RWPE2 (cell line): ENCODE measurements at regions not wholly inside any gene's neighbourhood (a gene's known extent, or its start where the extent isn't known, plus 50 kb on each side); places are given as distances from the start of the nearest gene placed in this dataset.
"Not testable (repeated sequence)": the region's sequence is repeated elsewhere in the genome, so short reads cannot be mapped to it uniquely, and the experiment has no call there.

Source experiments
- ATAC-seq: fragments of 200-7000 bp; cut with Tn5 transposase; 3 replicates; pipeline ENCODE4 v1.9.1; 2021; ENCODE audit warnings: low read depth
- DNase-seq: peaks from one replicate; pipeline ENCODE4 v3.0.0-alpha.2; 2020; ENCODE audit warnings: low spot score
- H3K27ac ChIP-seq: fragments of 450-650 bp; 2 replicates; pipeline ENCODE4 v1.5.1; 2017; ENCODE audit warnings: mild to moderate bottlenecking; ENCODE audit not compliant: poor library complexity, severe bottlenecking
- H3K27me3 ChIP-seq: fragments of 250-450 bp; sonication (Bioruptor Pico); 2 replicates; pipeline ENCODE4 v1.5.1; 2021; ENCODE audit warnings: mild to moderate bottlenecking, moderate library complexity; ENCODE audit not compliant: insufficient read depth, poor library complexity, severe bottlenecking
- H3K36me3 ChIP-seq: fragments of 250-450 bp; sonication (Bioruptor Pico); 2 replicates; pipeline ENCODE4 v1.5.1; 2020; ENCODE audit warnings: low read depth, mild to moderate bottlenecking, moderate library complexity
- H3K4me1 ChIP-seq: fragments of 250-450 bp; sonication (Bioruptor Pico); 2 replicates; pipeline ENCODE4 v1.5.1; 2021; ENCODE audit warnings: mild to moderate bottlenecking, moderate library complexity; ENCODE audit not compliant: insufficient read depth, poor library complexity, severe bottlenecking
- H3K4me3 ChIP-seq: fragments of 250-450 bp; sonication (Bioruptor Pico); 2 replicates; pipeline ENCODE4 v1.5.1; 2021; ENCODE audit warnings: mild to moderate bottlenecking, moderate library complexity; ENCODE audit not compliant: severe bottlenecking
- H3K9me3 ChIP-seq: fragments of 250-450 bp; sonication (Bioruptor Pico); 2 replicates; pipeline ENCODE4 v1.5.1; 2021; ENCODE audit warnings: mild to moderate bottlenecking, moderate library complexity; ENCODE audit not compliant: severe bottlenecking
- CTCF ChIP-seq: fragments of 450-650 bp; IDR thresholded peaks from one replicate; pipeline ENCODE4 v1.5.1; 2017; ENCODE audit warnings: mild to moderate bottlenecking, moderate library complexity; ENCODE audit not compliant: poor library complexity, severe bottlenecking

GRCh38 chr5:43798740-43799139 is 195.8 kb downstream of the NNT start:
- no peaks in the 10 kb centered on the region for H3K4me1 ChIP-seq
- H3K27me3 ChIP-seq: no peaks in the 10 kb centered on the region
- H3K27ac ChIP-seq: no peak overlapping the region
- DNase-seq (no peak), ATAC-seq (no peak)
- no peak overlapping the region for H3K4me3 ChIP-seq
- no peak for TF ChIP-seq CTCF
- H3K36me3 ChIP-seq: no peaks in the 10 kb centered on the region
- H3K9me3 ChIP-seq: no peaks in the 10 kb centered on the region

GRCh38 chr5:43791880-43792279 is 188.9 kb downstream of the NNT start:
- not testable (repeated sequence) for DNase-seq, H3K4me3 ChIP-seq, ATAC-seq

GRCh38 chr5:43785198-43785597 is 182.2 kb downstream of the NNT start:
- ATAC-seq: no peak
- Histone ChIP-seq H3K9me3 (no peaks in the 10 kb centered on the region), H3K4me1 (no peaks in the 10 kb centered on the region), H3K4me3 (no peak overlapping the region), H3K27me3 (no peaks in the 10 kb centered on the region), H3K27ac (no peak overlapping the region), H3K36me3 (no peaks in the 10 kb centered on the region)
- TF ChIP-seq CTCF: no peak
- DNase-seq: no peak

More at GRCh38 chr5:43791880-43792279, 188.9 kb downstream of the NNT start:
- H3K36me3 ChIP-seq, H3K9me3 ChIP-seq, H3K27me3 ChIP-seq, H3K27ac ChIP-seq, H3K4me1 ChIP-seq: not testable (repeated sequence)

- no peak overlapping the region for H3K27ac ChIP-seq
- no peaks in the 10 kb centered on the region for H3K4me1 ChIP-seq
- no peak for DNase-seq
- H3K36me3 ChIP-seq: no peaks in the 10 kb centered on the region
- no peak overlapping the region for H3K4me3 ChIP-seq
- no peaks in the 10 kb centered on the region for H3K9me3 ChIP-seq
- no peak for TF ChIP-seq CTCF
- peak; percentile 59; the same call in 2 of the 3 replicates for ATAC-seq
- H3K27me3 ChIP-seq: no peaks in the 10 kb centered on the region
These were observed 177.6 kb downstream of the NNT start for GRCh38 chr5:43780586-43780985.

GRCh38 chr5:43774881-43775399 is 172.0 kb downstream of the NNT start:
- no peaks in the 10 kb centered on the region for H3K9me3 ChIP-seq
- ATAC-seq: no peak

More at GRCh38 chr5:43774881-43775399, 172.0 kb downstream of the NNT start:
- Histone ChIP-seq H3K36me3 (no peaks in the 10 kb centered on the region), H3K4me3 (no peak overlapping the region), H3K27me3 (no peaks in the 10 kb centered on the region), H3K4me1 (peaks cover 33% of the 10 kb centered on the region), H3K27ac (no peak overlapping the region)
- no peak for TF ChIP-seq CTCF
- DNase-seq: no peak
